Stimulated activated CD4-positive, alpha-beta T cell treated with anti-CD3 and anti-CD28 coated beads, Interleukin-1b, Interleukin-23, amount 100 ng/mL, for 48 hours (primary cell): ENCODE measurements at regions not wholly inside any gene's neighbourhood (a gene's known extent, or its start where the extent isn't known, plus 50 kb on each side); places are given as distances from the start of the nearest gene placed in this dataset.

ENCODE experiments used
- DNase-seq: peaks from one replicate; pipeline ENCODE4 v3.0.0-alpha.2; 2020

DNA sequence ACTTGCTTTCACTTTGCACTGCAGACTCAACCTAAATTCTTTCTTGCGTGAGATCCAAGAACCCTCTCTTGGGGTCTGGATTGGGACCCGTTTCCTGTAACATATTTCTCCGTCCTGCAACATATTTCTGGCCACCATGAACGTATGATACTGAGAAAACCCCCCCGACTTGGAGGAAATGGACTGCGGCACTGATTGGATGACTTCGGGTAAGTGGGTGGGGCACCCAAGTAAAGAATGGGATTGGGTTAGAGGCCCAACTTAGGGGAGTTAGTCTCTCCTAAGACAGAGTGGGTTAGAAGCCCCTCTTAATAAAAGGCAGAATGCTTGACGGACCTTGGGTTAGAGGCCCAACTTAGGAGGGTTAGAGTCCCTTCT is 690.4 kb downstream of the UQCRFS1 start:
- DNase-seq: no peak

DNA sequence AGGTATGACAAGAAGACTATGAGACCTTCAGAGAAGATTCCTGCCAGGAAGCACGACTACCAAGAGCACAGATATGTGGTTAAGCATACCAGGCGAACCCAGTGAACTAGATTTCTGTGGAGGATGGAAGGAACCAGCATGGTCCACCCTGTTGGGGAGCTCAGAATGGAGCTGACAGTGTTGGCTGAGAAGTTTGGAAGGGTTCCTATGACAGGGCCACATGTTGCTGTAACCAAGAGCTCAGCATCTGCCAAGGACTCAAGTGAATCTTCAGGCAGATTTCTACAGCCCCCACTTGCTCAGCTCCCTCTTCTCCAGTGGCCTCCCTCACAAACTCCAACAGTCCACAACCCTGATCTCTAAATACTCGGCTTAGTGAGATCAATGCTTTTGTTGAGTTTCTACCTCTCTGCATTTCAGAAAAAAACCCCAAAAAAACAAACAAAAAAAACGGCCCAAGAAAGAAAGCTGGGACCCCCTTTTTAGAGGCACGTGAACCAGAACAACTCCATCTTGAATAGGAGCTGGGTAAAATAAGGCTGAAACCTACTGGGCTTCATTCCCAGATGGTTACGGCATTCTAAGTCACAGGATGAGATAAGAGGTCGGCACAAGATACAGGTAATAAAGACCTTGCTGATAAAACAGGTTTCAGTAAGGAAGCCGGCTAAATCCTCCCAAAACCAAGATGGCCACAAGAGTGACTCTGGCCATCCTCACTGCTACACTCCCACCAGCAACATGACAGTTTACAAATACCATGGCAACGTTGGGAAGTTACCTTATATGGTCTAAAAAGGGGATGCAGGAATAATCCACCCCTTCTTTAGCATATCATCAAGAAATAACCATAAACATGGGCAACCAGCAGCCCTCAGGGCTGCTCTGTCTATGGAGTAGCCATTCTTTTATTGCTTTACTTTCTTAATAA is 691.1 kb downstream of the UQCRFS1 start:
- DNase-seq: no peak

DNA sequence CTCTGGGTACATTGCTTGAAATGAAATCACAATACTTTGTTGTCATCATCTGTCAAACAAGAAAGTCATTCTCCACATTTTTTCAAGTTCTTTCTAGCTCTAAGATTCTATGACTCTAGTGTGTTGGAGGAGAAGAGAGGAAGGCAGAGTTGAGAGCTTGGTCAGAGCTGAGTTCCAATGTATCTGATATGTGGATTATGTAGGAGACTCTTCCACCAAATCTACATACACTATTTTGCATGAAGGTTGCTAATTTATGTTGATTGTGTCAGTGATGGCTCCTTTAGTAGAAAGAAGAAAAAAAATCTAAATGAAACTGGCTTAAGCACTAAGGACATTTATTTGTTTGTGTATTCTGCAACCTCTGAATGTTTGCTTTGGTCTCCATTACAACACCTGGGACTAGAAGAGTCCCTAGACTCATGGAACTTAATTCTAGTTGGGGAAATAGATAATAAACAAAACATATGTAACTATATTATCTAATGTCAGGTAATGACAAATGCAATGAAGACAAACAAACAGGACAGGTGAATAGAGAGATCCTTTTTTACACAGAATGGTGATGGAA is 691.9 kb downstream of the UQCRFS1 start:
- no peak for DNase-seq

DNA sequence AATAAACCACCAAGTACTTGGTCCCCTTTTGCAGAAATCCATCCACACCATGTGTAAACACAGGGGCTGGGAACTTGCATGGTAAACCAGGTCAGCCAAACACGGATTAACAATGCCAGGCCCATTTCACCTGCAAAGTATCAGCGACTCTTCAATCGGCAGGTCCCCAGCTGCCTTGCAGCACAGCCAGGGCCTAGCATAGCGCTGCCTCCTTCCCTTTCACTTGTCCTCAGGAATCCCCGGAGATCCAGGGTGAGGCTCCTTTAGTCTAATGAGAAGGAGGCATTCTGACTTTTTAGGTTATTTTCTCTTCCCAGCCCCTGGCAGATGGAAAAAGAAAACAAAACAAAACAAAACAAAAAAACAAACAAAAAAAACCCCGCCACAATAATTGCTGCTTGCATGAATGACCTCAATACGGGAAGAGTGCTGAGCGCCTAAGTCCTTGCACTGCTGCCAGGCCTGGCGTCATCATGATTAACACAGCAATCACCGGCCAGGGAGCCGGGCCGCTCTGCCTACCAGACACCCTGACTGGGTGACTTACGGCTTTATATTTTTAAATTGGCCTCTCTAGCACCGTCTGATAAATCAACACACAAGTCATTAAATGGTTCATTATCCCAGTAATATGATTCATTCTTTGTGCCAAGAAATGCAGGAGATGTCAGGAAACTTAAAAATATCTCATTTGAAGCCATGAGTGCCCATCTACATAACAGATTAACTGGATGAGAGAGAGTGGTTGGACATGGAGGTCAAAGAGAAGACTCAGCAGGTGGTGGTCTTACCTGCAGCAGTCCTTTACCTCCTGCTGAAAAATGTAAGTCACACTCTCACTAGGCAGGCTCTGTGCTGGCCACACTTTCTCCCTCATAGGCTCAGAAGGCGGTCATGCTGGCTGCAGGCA is 692.7 kb downstream of the UQCRFS1 start:
- DNase-seq: no peak

DNA sequence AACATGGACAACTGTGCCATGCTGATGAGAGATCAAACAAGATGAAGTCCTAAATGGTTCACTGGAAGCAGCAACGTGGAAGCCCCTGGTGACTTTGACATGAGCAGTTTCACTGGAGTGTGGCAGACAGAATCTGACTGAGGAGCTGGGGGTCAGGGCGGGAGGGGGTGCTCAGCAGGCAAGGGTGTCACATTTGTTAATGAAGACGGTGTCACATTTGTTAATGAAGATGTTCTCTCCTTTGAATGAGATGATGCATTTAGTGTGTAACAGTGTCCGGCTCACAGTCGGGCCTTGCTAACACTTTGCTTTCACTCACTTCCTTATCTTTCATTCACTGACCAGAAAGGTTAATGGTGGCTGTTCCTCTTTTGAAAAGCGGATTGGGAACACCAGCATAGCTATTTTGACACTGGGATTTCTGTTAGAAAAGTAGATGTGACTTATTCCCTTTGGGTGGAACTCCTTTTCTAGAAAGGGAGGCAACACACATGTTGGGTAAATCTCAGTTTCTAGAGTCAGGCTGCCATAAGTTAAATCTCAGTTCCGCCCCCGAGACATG is 693.7 kb downstream of the UQCRFS1 start:
- no peak for DNase-seq

DNA sequence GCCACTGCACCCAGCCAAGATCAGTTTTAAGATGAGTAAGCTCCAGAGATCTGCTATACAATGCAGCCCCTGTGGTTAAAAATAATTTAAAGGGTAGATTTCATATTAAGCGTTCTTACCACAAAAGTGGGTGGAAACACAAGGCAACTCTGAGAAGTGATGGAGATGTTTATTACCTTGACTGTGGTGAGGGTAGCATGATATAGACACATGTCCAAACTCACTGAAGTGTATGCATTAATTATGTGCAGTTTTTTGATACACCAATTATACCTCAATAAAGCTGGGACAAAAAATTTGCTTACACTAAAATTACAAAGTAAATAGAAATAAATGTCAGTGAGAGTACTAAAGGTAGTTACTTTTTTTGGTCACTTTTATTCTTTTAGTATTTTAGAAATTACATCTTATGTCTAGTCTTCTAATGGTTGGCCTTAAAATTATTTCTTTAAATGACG is 696.5 kb downstream of the UQCRFS1 start:
- DNase-seq: no peak

DNA sequence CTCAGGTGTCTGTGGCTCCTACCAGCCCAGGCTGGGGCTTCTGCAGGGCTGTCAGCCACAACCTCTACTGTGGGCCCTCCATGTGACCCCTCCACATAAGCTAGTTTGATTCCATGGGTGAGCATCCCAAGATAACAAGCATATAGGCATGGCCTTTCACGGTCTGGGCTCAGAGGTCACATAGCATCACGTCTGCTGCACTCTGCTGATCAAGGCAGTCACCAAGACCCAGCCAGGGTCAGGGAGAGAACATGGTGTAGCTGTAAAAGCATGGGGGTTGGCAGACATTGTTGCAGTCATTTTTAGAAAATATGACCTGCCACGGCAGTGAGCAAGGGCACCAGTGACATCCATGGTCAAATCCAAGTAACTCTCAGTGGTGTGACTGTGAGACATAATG is 698.8 kb downstream of the UQCRFS1 start:
- DNase-seq: no peak

DNA sequence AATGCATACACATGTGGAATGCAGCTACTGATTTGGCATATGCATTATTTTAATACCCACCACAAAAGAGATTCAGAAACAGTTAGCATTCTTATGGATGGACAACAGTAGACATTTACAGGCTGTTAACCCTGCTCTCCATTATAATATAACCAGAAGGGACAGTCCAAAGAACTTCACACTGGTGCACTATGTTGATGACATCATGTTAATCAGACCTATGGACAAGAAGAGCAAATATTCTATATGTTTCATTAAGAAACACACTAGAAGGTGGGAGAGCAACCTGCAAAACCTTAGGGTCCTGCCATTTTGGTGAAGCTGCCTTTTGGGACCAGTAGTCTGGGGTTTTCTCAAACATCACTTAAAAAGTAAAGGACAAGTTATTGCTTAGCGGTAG is 701.3 kb downstream of the UQCRFS1 start:
- no peak for DNase-seq

DNA sequence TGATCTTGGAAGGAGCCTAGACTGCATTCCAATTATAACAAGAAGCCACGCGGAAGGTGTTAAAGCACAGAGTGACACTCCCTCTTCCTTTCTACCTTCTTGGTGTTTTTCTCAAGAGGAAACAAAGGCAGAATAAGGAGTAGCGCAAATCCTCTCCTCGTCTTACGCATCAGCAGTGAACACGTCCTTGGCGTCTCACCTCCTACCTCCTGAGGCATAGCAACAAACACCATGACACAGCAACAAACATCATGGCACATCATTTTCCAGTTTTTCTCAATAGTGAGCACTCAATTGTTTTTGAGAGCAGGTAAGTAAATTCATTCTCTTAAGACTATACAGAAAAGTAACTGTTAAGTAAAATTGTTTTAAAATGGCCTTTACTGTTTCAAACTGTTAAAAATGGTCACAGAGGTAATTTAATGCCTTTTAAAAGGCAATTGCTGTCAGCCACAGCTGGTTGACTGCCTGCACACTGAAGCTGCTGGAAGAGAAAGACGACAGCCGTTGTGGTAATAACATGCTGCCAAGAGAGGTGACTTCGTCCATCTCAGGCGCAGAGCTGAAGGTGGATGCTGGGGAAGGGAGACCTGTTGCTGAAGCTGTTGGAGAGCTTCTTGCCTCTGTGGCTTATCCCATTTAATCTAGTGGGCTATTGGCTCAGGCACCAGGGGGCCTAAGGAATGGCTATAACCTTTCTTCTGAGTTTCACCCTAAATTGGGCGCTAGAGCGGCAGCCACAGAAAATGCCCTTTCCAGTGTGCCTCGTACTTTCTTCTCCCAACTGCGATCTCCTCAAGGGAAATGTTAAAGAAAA is 703.7 kb downstream of the UQCRFS1 start:
- DNase-seq: no peak

DNA sequence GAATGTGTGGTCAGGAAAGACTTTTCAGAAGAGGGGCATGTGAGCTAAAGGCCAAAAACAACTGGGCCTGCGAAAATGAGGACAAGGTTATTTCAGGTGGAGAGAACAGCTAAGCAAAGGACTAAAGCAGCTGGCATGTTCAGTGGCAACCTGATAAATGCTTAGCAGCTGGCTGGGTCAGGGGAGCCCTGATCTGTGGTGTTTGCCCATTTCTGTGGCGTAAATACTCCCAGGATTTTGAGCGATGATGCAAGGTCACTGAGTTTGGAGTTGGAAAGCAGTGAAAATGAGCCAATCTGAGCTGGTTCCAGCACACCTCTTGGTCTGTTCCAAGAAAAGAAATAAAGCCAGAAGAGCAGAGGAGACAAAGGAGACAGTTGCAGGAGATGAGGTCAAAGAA is 704.3 kb downstream of the UQCRFS1 start:
- DNase-seq: no peak

DNA sequence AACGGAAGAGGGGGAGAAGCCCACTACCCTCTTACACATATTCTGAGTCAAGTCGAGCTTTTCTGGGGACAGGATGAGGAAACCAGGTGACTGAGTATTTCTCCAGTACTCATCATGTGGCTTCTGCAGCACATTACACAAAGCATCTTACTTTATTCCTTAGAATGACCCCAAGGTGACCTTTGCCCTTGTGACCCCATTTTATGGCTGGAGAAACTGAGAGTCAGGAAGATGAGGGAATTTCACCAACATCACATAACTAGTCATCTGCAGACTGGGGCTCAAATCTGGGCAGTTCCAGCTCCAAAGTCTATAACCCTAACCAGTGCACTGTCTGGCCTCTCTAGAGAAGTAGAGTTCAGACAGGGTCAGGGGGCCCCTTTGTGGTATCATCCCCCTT is 707.0 kb downstream of the UQCRFS1 start:
- no peak for DNase-seq

DNA sequence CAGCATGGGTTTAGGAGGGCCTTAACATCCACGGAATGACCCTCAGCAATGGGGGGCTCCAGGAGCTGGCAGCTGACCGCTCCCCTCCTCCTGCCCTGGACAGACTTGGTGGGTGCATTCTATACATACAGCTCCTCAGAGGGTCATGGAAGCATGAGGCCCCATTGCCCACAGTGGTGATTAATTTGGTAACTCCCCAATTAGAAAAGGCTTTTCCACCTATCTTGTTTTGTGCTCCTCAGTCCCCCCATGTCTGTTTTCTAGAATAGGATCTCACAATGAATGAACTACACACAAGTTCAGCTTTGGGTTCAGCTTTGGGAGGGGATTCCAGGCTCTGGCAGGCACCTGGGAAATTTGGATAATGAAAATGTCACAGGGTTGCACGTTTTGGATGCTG is 707.8 kb downstream of the UQCRFS1 start:
- no peak for DNase-seq

DNA sequence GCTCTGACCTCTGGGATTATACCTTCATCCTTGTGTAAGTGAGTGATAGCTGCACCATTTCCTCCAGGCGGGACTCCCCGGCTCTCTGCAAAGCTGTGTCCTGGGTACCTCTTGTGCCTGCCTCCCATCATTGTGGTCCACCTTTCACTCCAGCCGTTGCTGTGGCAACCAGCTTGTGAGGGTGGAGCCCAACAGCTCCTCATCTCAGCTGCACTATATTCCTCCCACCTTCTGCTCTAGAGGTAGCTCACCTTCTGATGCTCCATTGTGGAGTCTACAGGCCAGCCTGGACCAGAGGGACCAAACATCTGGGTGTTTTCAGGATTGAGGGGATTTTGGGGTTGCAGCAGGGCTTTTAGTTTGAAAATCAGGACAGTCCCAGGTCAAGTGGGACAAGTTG is 708.2 kb downstream of the UQCRFS1 start:
- DNase-seq: no peak

DNA sequence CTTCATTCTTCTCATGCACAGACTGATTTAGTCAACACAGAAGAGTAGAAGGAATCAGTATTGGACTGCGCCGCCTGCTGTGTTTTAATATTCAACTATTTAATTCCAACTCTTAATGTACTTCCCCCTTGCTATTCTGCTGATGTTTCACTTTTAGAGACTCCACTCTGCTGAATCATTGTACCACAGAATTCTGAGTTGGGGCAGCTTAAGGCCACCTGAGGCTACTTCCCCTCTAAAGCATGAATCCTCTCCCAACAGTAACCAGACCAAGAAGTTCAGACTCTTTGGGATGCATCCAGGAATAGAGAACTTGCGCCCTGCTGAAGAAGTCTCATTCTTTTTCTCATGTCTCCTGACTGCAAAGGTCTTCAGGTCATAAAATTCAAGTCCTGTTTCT is 708.8 kb downstream of the UQCRFS1 start:
- DNase-seq: no peak

DNA sequence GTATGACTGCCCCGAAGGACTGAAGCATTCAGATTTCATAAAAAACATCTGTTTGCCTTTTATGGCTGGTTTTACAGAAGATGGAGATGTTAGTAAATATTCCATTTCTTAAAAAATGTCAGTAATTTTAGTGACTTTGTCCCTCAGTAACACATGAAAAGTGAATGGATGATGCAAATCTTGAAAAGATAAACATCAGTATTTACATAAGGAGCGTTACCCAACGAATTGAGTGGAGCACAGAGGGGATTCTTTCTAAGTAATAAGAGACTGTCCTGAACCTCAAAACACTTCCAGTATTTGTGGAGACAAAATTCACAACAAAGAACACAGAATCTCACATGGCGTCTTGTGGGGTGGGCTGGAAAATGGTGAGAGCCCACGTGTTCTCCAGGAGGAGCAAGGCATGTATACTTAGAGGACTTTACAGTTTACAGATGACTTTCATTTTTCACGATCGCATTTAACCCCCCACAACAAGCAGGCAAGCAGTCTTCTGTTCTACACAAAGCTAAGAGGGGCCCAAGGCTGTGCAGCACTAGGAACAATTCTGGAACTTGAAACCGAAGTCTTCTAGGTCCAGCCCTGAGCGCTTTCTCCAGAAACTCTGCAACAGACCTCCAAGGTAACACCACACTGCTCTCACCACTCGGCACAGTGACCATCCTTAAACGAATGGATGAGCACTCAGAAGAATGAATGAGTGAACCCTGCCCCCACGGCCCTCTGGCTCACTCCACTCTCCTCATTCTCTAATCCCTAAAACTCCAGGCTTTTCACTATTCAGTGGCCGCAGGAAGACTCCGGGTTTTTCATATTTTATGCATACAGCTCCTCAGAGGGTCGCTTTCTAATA is 709.8 kb downstream of the UQCRFS1 start:
- no peak for DNase-seq

DNA sequence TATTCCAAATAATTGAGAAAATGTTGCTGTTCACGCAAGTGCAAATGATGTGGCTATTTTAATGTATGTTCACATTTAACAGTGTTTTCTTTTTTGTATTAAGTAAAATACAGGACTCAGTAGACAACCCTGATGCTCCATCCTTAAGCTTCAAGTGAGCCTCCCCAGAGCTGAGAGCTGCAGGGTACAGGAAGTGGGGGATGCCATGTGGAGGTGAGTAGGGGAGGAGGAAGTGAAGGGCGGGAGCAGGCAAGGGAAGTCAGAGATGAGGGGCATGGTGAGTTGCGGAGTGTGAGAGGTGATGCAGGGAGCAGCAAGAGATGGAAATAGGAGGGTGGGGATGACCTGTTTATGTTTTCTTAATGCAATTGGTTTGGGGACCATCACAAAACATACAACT is 711.0 kb downstream of the UQCRFS1 start:
- DNase-seq: no peak

DNA sequence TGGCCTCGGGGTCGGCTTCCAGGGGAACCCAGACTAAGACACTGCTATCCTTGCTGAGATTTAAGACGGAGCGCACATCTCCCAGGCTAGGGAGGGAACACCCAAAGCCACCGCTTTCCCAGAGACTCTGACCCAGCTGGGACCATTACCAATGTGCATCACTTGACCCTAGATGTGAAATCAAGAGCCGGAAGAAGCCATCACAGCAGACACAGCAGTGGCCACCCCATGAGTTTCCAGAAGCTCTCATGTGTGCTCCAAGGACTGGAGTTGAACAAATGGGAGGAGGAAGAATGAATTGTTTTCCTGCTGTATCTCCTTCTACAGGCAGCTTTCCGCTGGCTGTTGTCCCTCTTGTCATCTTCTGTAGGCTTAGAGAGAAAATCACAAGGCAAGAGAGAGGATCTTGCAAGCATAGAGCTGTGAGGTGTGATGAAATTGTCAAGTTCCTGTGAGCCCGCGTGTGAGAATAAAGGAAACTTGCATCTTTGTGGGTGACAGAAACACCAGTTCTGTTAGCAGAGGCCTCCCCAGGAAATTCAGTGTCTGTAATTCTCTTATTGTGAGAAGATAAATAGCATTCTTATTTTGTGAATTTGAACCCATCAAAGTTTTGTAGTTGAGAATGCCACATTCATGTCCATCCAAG is 711.8 kb downstream of the UQCRFS1 start:
- DNase-seq: no peak

DNA sequence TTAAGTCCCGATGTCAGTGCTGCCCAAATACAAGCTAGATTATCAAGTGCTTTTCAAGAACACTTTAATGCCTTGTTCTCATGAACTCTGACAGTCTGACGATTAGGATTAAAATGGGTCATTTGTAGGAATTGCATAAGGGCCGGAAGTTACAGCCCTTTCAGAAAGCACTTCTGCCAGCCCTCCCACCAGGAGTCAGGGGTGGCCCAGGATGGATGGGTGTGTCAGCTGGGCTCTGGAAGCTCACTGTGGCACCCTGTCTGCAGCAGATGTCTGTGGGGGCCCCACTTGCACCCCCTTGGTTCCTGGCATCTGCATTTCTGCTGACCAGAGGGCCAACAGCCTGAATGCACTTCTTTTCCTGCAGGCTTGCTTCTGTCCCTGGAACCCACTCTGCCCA is 712.7 kb downstream of the UQCRFS1 start:
- DNase-seq: no peak

DNA sequence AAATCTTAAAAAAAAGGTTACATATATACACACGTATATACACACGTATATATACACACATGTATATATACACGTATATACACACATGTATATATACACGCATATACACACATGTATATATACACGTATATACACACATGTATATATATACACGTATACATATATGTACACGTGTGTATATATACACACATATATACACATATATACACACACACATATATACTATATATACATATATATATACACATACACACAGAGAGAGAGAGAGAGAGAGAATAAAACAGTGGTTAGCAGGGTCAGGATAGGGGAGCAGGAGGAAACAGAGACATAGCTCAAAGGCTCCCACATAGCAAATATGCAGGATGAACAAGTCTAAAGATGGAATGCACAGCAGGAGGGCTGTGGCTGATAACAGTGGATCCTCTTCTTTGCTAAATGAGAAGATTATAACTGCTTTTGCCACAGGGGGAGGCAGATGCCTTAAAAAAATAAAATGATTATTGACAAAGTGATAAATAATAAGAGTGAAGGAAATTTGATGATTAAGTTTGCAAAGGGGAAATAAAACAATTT is 714.5 kb downstream of the UQCRFS1 start:
- DNase-seq: no peak

DNA sequence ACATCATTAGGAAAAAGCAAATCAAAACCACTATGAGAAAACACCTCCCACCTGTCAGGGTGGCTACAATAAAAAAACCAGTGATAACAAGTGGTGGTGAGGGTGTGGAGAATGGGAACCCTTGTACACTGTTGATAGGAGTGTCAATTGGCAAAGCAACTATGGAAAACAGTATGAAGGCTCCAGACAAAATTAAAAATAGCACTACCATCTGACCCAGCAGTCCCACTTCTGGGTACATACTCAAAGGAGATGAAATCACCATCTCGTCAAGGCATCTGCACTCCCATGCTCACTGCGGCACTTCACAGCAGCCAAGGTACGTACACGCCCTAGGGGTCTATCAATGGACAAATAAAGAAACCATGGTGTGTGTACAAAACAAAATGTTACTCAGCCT is 715.1 kb downstream of the UQCRFS1 start:
- DNase-seq: no peak
